Nucleus accumbens (tissue), 56 donors: ENCODE measurements at regions not wholly inside any gene's neighbourhood (a gene's known extent, or its start where the extent isn't known, plus 50 kb on each side); places are given as distances from the start of the nearest gene placed in this dataset.
A peak's percentile ranks its signal among the peaks of the same experiment; 100 is the strongest.
"Not testable (repeated sequence)": the region's sequence is repeated elsewhere in the genome, so short reads cannot be mapped to it uniquely, and the experiment has no call there.

ENCODE experiments used
- DNase-seq, 56 donors: peaks; one replicate each; lab custom pipeline; 2025; lab: John Stamatoyannopoulos, UW

DNA sequence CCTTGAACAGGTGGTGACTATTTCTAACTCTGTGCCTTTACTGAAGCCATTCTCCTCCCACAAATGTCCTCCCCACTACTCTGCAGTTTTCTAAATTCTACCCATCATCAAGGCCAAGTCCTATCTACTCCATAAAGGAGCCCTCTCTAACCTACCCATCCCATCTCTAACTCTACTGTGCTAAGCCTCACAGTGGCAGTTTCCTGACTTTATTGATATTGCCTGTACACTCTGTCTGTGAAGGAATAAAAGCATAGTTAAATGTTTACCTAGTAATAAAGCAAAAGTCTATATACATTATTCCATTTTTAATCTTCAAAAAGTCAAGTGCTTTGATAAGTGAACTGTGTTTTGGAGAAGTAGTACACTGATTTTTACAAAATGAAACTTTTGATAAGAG, 178.4 kb upstream of the HMCN1 start:
- DNase-seq, result no peak

DNA sequence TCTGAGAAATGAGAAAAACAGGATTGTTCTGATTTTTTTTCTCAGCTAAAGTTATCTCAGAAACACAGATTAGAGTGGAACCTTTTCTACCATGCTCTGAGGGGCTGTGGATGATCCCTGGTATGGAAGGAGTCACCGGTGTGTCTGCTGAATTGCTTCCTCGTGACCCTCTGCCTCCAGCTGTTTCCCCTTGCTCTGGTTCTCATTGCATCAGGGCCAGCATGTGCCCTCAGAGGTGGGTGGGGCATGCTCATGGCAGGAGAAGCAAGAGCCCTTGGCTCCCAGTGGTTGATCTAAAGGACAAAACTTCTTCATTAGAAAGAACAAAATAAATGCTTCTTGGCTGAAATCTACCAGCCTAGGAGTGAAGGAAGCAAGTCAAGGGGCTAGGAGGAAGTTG, 183.2 kb upstream of the HMCN1 start:
- no peak for DNase-seq

DNA sequence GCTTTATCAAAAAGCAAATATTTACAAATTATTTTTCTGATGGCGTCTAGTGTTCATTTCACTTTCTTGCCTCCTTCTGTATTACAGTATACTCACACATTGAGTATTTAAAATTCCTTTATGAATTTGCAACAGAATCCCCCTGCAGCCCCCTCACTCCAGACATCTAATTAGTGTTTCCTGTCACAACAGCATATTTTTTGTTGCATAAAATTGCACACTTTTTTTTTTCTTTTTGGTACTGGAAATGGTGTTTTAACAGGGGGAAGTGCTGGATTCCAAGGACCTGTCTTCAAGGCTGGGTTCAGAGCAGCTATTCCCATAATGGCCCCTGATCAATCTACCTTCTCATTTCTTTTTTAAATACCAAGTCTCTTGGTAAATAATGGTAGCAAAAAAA, 184.3 kb upstream of the HMCN1 start:
- DNase-seq, result no peak

DNA sequence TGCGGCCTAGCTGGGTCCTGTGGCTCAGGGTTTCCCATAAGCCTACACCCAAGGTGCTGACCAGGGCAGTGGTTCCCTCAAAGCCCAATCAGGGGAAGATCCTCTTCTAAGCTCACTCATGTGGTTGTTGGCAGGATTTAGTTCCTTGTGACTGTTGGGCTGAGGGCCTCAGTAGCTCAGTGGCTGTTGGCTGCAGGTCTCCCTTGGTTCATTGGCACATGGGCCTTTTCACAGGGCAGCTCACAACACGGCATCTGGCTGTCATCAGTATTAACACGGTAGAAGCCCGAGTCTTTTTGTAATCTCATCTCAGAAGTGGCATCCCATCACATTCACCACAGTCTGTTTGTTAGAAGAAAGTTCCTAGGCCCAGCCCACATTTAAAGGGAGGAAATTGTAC, 188.2 kb upstream of the HMCN1 start:
- no peak for DNase-seq

DNA sequence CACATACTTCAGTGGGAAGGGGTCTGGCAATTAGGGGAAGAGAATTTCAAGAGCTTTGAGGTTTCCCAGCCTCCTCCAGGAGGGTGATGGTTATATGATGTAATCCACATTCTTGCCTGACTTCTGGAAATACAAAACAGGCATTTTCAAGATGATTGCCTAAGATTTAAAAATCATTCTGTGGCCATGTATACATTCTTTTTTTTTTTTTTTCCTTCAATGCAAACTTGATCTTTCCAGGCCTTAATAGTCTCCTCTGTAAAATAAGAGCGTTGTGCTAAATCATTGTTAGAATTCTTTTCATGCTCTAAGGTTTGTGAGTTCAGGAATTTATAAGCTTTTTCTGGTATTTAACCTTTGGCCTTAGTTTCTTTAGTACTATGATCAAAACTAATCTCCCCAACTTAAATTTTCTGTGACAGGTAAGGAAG, 192.3 kb upstream of the HMCN1 start:
- no peak for DNase-seq

DNA sequence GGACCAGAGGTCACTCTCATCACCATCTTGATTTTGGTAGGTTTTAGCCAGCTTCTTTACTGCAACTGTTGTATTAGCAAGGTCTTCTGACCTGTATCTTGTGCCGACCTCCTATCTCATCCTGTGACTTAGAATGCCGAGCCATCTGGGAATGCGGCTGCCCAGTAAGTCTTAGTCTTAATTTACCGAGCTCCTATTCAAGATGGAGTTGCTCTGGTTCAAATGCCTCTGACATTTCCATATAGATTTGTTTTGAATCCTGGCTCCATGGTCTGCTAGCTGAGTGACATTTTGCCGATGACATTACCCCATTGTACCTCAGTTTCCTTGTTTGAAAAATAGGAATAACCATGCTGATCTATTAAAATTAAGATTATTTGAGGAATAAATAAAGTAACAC, 193.9 kb upstream of the HMCN1 start:
- no peak for DNase-seq

DNA sequence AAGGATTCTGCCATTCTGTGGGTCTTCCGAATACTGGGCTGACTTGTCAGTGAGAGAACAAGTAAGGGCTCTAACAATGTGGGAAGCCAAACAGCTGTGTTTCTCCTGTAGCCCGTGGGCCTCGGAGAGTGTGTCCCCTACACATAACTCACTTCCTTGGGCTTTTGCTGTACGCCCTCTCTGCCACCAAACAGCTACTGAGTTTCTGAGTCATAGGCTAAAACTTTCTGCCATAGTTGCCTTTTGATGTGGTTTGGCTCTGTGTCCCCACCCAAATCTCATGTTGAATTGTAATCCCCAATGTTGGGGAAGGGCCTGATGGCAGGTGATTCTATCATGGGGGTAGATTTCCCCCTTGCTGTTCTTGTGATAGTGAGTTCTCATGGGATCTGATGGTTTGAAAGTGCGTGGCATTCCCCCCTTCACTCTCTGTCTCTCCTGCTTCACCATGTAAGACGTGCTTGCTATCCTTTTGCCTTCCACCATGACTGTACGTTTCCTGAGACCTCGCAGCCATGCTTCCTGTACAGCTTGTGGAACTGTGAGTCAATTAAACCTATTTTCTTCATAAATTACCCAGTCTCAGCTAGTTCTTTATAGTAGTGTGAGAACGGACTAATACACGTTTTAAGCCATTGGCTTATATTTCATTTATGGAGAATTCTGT, 194.8 kb upstream of the HMCN1 start:
- DNase-seq, result no peak

DNA sequence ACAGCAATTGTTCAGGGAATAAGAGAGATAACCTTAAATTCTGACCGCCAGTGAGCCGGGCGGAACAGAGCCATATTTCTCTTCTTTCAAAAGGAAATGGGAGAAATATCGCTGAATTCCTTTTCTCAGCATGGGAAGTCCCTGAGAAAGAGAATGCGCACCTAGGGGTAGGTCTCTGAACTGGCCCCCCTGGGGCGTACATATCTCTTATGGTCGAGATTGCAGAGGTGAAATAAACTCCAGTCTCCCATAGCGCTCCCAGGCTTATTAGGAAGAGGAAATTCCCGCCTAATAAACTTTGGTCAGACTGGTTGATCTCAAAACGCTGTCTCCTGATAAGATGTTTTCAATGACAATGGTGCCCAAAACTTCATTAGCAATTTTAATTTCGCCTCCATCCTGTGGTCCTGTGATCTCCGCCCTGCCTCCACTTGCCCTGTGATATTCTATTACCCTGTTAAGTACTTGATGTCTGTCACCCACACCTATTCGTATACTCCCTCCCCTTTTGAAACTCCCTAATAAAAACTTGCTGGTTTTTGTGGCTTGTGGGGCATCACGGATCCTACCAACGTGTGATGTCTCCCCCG, 195.8 kb upstream of the HMCN1 start:
- DNase-seq, result not testable (repeated sequence)

DNA sequence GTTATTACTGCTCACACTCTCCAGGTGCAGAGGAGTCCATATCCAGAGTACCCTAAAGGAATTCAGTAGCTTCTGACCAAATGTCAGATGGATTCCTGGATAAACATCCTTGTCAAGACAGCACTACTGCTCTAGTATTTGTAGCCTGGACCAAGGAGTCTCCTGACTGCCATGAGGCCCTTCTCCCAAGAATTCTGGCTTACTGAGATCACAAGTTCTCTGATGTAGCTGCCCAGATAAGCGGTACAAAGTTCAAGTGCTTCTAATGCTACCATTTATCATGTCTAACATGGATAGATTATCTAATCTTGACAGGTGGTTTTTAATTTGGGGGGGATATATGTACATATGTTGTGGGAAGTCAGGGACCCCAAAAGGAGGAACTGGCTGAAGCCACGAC, 196.6 kb upstream of the HMCN1 start:
- no peak for DNase-seq

DNA sequence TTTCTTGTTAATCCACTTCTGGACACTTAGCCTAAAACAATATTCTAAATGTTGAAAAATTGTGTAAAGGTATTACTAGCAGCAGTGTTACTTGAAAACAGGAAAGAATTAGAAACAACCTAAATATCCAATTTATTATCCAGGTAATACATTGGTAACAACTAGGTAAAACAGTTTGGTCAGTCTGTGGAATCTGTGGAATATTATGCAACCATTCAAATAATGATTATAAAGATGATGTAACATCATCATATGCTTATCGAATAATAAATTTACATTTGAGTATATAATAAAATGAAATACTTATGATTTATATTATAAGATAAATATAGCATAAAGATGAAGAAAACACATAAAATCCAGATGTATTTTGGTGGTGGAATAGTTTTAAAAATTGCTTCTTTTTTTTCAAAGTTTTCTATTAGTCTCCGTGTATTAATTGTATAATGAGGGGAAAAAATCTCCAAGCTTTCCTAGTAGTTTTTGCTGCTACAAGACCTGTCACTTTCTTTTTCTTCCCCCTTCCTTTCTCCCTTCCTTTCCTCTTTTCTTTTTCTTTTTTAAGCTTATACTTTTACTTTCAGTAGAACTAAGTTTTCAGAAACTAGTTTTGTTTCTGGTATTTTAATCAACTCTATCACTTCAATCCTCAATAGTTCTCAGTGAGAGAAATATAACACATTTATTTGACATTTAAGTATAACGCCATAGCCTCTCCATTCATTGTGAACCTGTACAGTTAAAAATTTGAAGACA, 197.8 kb upstream of the HMCN1 start:
- no peak for DNase-seq

DNA sequence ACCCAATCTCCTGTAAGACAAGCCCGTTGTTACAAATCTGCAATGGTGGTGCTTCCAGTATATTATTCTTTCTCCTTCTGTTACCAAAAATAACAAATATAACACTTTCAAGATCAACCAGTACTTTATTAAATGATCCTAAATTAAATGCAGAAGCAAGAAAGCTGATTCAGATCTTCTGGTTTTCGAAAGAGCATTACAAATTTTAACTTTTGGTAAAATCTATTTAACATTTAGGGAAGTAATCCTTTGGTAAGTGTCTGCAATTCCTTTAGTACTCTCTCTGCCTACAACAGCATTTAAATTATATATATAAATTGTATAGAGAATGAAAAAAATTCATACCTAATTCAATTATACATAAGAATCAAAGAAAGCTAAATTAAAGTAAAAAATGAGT, 198.6 kb upstream of the HMCN1 start:
- DNase-seq, result no peak

DNA sequence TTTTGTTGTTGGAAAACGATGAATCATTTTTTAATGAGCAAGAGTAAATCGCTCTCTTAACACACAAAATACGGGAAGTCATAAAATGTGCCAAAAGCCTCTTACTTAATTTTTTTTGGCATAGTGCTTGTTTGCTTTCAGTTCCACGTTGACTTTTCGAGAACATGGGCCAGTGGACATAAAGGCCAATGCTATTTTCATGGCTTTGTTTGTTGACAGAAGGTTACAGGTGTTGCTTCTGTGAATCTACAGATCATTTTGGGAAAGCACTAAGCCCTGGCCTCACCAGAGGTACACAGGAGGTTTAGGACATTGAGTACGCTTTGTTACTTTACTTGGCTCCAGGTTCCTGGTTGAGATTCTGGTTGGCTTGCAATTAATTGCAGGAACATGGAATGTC, 199.4 kb upstream of the HMCN1 start:
- DNase-seq, result no peak

DNA sequence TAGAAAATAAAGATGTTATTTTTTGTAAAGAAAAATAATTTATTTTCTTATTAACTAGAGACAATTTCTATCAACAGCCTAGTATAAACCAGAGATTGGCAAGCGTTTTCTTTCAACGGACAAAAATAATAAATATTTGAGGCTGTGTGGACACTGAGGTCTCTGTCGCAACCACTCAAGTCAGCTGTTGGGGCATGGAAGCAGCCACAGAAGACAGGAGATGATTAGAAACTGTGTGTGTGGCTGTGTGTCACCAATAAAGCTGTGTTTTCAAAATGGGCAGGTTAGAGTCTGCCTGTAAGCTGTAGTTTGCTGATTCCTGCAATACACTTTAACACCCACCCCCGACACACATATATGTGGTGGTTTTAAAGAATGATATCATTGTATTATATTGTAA, 200.6 kb upstream of the HMCN1 start:
- DNase-seq, result no peak

DNA sequence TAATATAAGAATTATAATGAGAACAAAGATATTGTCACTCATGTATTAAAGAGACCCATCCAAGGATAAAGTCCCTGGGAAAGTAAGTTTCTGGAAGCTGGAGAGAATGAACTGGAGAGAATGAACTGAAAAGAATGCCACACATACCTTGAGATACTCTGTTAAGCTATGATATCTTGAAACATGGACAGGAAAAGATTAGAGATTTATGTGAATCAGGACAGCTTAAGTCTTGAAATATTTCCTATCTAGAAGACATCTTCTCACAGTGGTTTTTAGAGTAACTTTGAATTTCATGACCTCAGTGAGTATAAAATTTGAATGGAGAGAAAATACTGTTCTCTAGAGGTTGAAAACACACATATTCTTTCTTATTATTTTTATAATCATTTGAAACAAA, 201.3 kb upstream of the HMCN1 start:
- no peak for DNase-seq

DNA sequence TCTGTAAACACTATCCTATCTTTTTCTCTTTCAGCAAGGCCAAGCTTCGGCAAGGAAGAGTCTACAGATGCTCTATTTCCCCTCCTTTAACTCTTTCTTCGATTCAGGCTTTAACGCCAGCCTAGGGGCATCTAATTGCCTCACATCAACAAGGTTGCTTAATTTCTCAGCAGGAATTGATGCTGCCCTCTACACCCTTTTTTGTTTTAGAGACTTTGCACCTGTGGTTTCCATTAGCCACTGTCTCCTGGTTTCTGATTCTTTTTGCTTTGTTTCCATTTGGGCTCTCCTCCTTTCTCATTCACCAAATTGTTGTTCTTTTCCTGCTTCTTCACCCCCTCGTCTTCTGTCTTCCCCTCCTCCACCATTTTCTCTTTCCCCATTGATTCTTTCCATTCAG, 202.4 kb upstream of the HMCN1 start:
- no peak for DNase-seq

DNA sequence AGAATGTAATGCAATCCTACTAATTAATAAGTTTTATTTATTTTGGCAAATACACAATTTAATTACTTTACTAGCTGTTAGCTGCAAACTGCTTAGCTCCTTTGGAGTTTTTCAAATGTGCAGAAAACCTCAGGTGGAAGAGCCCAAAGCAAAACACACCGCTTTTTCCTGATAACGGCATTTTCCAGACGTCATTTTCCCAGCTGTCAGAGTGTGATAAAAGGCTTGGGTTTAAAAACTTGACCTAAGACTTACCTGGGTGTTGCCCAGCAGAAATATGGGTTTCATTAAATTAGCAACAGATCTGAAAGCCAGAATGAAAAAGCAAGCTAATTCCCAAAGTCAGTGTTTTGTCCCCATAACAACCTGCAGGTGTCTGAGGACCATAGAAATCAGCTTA, 204.0 kb upstream of the HMCN1 start:
- DNase-seq, result no peak

DNA sequence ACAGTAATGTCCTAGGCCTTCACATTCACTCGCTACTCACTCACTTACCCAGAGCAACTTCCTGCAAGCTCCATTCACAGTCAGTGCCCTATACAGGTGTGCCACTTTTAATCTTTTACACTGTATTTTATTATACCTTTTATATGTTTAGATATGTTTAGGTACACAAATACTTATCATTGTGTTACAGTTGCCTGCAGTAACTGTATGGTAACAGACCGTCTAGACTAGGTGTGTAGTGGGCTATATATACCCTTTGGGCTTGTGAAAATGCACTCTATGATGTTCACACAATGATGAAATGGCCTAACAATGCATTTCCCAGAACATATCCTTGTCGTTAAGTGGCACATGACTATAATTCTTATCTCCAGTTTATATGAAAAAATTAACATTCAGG, 204.5 kb upstream of the HMCN1 start:
- no peak for DNase-seq

DNA sequence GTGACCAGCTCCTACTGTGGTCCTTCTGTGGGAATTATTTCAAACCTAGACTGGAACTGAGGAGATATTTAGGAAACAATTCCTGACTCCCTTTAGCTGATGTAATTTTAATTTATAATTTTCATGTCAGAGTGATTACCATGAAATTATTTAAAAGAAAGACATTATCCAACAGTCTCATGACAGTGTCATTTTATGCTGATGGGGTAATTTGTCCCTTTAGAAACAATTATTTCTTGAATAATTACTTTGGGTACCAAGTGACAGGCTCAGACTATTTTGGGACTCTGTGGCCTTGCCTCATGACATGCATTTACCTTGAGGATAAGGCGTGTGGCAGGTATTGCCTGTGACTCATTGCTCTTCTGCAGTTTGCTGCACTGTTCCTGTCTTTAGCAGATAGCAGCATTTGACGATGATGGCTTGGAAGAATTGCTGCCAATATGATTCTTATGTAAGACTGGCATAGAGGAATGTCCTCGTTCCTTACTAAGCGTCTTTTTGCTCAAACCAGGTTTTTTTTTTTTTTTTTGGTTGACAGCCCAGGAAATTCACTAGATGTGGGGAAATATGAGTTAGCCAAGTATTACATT, 206.0 kb upstream of the HMCN1 start:
- peak in 27 of 56 donors; percentile 2 to 80 (median 45) for DNase-seq

DNA sequence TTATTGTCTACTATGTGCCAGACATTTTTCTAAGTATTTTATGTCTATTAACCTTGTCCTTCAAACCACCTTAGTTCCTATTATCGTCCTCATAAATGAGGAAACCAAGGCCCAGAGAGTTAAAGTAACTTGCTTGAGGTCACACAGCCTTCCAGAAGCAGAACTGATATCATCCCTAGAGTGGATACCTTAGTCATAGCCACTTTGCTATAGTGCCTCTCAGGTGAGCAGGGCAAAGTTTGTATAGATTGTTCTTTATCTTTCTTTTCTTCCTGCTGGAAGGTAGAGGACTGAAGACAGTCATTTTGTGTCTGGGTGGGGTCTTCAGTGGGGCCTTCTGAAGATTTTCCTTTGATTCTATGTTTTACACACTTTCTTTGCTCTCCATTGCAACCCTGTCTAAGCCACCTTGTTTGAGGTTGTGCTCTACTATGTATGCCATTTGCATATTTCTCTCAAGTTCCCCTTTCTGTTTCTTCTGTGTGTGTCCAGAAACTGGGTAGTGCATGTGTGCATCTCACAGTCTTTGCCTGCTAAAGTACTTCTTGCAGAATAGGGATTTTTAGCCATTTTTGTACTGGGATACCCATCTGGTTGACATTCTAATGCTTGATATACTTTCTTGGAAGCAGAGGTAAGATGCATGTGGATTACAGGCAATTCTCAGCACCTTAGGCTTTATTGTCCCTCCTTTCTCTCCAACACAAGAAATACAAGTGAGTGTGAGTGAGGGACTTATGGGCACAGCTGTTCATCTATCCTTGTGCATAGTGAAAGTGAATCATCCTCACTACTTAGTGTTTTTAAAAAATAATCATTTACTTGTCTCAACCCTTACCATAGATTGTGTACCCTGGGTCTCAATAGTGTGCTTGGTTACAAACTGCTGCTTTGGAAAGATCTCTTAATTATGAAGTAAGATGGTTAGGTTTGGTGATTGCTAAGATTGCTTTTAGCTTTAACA, 207.6 kb upstream of the HMCN1 start:
- no peak for DNase-seq

DNA sequence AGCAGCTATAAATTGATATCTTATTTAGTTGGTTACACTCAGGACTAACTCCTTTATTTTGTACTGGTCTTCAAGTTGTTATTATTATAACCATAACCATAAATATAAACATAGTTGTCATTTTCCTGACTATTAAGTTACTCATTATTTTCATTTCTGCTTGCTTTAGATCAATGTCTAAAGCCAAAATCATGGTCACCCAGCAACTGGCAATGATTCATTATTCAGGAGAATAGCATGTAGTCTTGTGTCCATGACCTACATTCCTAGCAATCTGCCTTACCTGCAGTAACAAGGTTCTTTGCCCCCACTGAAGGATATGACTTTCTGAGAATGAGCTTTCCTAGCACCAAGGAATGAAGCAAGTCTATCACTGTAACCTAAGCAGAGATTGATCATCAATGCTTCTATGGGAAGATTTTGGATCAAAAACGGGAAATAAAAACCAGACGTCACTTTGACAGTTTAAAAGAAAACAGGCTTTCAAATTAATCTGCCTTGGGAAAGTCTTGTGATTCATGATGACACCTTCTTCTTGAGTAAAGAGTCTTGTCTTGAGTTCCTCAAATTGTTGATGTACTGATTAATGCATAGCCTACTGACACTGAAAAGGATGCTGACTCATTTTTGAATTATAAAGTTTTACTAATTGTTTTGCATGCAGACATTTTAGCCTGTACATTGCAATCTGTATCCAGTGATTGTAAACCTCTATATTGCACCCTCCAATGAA, 203.3 kb upstream of the IVNS1ABP start:
- DNase-seq, result no peak
